ENCODE measurements at regions not wholly inside any gene's neighbourhood (a gene's known extent, or its start where the extent isn't known, plus 50 kb on each side); places are given as distances from the start of the nearest gene placed in this dataset.

GRCh38 chr14:104341532-104342434 is 203.4 kb downstream of the KIF26A start:
- no peak for DNase-seq (ENCODE audit: low read depth in 2 of 2)

- DNase-seq (ENCODE audit: low read depth in 2 of 2) = no peak
Measured at GRCh38 chr14:104342435-104343293, 204.3 kb downstream of the KIF26A start.

GRCh38 chr14:104343294-104343625 is 204.9 kb downstream of the KIF26A start:
- no peak for DNase-seq (ENCODE audit: low read depth in 2 of 2)

GRCh38 chr14:104343690-104344640 is 205.6 kb downstream of the KIF26A start:
- DNase-seq (ENCODE audit: low read depth in 2 of 2) = no peak

GRCh38 chr14:104344818-104345620 is 206.6 kb downstream of the KIF26A start:
- DNase-seq (ENCODE audit: low read depth in 2 of 2) = no peak

- no peak for DNase-seq (ENCODE audit: low read depth in 2 of 2)
Measured at GRCh38 chr14:104345621-104346462, 207.5 kb downstream of the KIF26A start.

- no peak for DNase-seq (ENCODE audit: low read depth in 2 of 2)
Measured at GRCh38 chr14:104346608-104347007, 208.2 kb downstream of the KIF26A start.

GRCh38 chr14:104348741-104349140 is 210.4 kb downstream of the KIF26A start:
- no peak for DNase-seq (ENCODE audit: low read depth in 2 of 2)

GRCh38 chr14:104349950-104350349 is 211.6 kb downstream of the KIF26A start:
- no peak for DNase-seq (ENCODE audit: low read depth in 2 of 2)

GRCh38 chr14:104350463-104351185 is 212.2 kb downstream of the KIF26A start:
- no peak for DNase-seq (ENCODE audit: low read depth in 2 of 2)

- DNase-seq (ENCODE audit: low read depth in 2 of 2) = no peak
Measured at GRCh38 chr14:104351849-104352492, 213.6 kb downstream of the KIF26A start.

- no peak for DNase-seq (ENCODE audit: low read depth in 2 of 2)
Measured at GRCh38 chr14:104352493-104353220, 214.3 kb downstream of the KIF26A start.

GRCh38 chr14:104353221-104353920 is 215.0 kb downstream of the KIF26A start:
- no peak for DNase-seq (ENCODE audit: low read depth in 2 of 2)

- DNase-seq (ENCODE audit: low read depth in 2 of 2) = no peak
Measured at GRCh38 chr14:104353921-104354701, 215.7 kb downstream of the KIF26A start.

GRCh38 chr14:104355101-104356019 is 217.0 kb downstream of the KIF26A start:
- no peak for DNase-seq (ENCODE audit: low read depth in 2 of 2)

Measured in activated CD8-positive, alpha-beta memory T cell treated with anti-CD3 and anti-CD28 coated beads for 4 hours (primary cell).